ENCODE measurements at regions not wholly inside any gene's neighbourhood (a gene's known extent, or its start where the extent isn't known, plus 50 kb on each side); places are given as distances from the start of the nearest gene placed in this dataset.
"Not testable (repeated sequence)": the region's sequence is repeated elsewhere in the genome, so short reads cannot be mapped to it uniquely, and the experiment has no call there.

DNA sequence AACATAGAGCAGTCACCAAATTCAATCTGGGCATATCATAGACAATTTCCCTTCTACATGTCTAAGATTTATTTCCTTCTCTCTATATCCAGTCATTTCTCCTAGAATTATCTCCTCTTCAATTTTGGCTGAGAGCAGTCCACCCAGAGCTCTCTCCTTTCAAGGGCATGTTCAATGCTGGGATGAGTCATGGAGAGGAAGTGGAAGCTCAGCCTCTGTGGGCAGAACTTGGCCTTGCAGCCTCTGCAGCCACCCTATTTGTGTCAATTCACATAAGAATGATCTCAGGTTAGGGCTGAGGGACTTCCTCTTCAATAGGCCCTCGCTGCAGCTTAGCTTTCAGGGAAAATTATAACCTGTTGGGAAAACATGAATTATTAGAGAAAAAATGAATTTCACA lies 560.8 kb downstream of the POM121L12 start:
- FAIRE-seq: no peak

GRCh38 chr7:53600296-53600695 lies 564.9 kb downstream of the POM121L12 start:
- FAIRE-seq: no peak

GRCh38 chr7:53602817-53603418 lies 567.5 kb downstream of the POM121L12 start:
- FAIRE-seq: no peak

- FAIRE-seq: no peak
Measured at GRCh38 chr7:53603461-53603860, 568.0 kb downstream of the POM121L12 start.

DNA sequence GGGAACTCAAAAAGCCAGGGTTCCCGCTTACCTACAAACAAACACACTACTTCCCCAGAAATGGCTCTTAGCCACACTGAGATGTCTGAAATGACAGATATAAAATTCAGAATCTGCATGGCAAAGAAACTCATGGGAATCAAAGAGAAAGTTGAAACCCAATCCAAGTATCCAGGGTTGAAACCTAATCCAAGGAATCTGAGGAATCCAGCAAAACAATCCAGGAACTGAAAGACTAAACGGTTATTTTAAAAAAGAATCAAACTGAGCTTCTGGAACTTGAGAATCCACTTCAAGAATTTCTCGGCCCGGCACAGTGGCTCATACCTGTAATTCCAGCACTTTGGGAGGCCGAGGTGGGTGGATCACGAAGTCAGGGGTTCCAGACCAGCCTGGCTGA lies 568.8 kb downstream of the POM121L12 start:
- FAIRE-seq: no peak

DNA sequence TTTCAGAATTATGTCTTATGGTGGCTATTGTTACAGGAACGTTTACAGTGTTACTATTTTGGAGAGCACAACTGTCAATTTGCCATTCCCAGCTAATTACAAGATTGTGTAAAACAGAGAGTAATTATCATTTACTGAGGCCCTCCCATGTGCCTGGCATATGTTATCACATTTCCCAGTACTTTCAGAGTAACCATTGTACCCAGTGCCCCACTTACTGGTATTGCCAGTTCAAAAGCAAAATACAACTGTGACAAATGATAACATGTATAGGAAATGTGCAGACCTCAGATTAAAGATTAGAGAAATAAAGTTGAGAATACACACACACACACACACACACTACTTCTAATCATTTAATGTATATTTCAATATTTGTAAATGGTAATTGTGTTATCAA lies 572.5 kb downstream of the POM121L12 start:
- FAIRE-seq: no peak

GRCh38 chr7:53609185-53609584 lies 573.8 kb downstream of the POM121L12 start:
- no peak for FAIRE-seq

- no peak for FAIRE-seq
Measured at GRCh38 chr7:53611043-53611442, 575.6 kb downstream of the POM121L12 start.

DNA sequence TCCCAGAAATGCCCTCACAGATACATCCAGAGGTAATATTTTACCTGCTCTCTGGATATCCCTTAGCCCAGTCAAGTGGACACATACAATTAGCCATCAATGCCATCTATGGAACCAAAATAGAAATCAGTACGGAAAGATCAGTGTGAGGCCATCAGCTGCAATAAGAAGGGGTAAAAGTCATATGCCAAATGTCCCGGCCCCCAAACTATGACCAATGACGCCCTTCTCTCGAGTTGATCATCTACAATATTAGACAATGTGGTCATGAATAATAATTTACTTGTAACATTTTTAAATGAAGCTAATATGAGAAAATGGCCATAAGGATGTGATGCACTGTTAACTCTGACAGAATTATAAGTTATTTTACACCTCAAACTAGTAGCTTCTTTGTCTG lies 588.9 kb downstream of the POM121L12 start:
- FAIRE-seq: no peak

DNA sequence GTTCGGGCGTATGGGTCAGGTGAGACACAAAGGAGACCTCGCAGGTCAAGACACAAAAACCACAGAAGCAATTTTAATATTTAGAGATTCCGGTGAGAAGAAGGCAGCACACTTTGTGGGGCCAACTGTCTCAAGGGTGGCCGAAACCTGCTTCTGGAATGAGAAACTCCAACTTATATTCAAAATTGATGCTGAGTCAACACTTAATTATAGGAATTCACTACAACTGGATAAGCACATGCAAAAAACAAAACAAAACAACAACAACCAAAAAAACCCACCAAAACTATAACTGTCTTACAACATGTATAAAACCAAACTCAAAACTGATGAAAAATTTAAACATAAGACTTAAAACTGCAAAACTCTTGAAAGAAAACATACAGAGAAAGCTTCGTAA lies 593.3 kb downstream of the POM121L12 start:
- FAIRE-seq: no peak

- not testable (repeated sequence) for FAIRE-seq
Measured at GRCh38 chr7:53635251-53635650, 599.8 kb downstream of the POM121L12 start.

- FAIRE-seq: no peak
Measured at GRCh38 chr7:53638517-53638916, 603.1 kb downstream of the POM121L12 start.

DNA sequence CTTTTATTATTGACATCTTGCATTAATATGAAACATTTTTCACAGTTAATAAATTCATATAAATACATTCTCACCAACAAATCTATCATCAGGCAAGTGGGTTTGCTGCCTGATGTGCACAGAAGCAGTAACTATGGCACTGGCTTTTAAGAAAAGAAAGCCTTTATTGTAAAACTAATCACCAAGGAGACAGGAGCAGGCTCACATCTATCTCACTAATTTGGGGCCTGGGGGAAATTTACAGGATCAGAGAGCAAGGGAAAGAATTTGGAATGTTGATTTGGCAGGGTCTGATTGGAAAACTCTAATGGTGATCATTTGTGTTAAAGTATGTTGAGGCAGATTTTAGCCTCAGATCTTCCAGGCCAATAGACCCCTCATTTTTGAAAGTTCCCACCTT lies 605.7 kb downstream of the POM121L12 start:
- FAIRE-seq: no peak

DNA sequence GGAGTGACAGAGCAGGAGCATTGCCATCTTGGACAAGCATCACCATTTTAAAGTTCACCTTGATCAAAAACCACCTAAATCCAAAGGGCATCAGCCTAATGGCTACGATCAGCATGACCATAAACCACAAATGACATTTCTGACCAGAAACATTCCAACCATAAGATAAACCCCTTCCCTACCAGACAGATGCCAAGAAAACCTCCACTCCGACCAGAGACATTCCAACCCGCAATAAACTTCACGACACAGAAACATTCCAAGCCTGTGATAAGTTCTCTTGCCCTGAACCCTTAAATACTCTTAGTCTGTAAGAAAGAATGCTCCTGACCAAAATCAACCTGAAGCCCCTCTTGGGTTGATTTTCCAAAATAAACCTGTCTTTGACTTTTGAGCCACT lies 606.9 kb downstream of the POM121L12 start:
- no peak for FAIRE-seq

GRCh38 chr7:53642866-53643265 lies 607.4 kb downstream of the POM121L12 start:
- no peak for FAIRE-seq

- FAIRE-seq: no peak
Measured at GRCh38 chr7:53656881-53657280, 621.4 kb downstream of the POM121L12 start.

GRCh38 chr7:53657586-53657985 lies 622.2 kb downstream of the POM121L12 start:
- FAIRE-seq: no peak

GRCh38 chr7:53658951-53659350 lies 623.5 kb downstream of the POM121L12 start:
- FAIRE-seq: no peak

GRCh38 chr7:53661645-53662217 lies 626.3 kb downstream of the POM121L12 start:
- FAIRE-seq: no peak

- FAIRE-seq: no peak
Measured at GRCh38 chr7:53672681-53673080, 637.2 kb downstream of the POM121L12 start.

DNA sequence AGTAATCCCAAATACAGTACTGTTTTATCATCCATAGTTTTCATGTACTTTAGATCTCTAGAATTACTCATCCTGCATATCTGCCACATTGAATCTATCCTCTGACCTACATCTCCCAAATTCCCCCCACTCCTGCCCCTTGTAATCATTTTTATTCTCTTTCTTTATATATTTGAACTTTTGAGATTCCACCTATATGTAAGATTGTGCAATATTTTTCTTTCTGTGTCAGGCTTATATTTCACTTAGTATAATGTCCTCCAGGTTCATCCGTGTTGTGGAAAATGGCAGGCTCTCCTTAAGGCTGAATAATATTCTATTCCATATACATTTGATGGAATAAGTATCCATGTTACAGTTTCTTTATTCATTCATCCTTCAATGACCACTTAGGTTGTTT lies 640.4 kb downstream of the POM121L12 start:
- no peak for FAIRE-seq

DNA sequence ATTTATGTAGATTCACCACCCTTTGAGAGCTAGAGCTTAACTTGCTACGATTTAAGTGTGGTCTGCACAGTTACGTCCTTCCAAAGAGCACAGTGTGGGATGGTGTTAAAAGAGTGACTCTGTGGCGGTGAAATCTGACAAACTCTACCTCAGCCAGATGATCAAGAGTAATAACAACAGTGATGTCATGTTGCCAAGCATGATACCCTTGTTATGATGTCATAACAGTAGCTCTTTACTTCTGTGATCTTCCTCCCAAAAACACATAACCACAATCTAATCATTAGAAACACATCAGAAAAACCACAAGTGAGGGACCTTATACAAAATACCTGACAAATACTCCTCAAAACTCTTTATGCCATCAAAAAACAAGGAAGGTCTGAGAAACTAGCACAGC lies 649.3 kb downstream of the POM121L12 start:
- FAIRE-seq: no peak

DNA sequence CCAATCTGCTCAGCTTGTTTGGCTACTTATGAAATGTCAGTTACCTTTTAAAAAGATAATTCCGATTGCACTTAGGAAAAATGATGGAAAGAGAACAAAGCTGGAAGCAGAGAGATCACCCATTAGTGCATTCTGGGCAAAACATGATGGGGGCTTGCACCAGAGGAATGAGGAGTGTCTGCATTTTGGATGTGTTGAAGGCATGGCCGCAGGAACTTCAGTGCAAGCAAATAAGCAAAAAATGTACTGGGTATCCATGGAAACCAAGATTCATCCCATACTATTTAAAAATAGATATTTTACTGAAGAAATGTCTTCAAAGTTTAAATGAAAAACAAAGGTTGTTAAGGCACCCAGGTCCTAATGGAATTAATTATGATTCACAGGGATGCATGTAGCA lies 655.0 kb downstream of the POM121L12 start:
- no peak for FAIRE-seq

GRCh38 chr7:53697913-53698312 lies 662.5 kb downstream of the POM121L12 start:
- no peak for FAIRE-seq

- FAIRE-seq: no peak
Measured at GRCh38 chr7:53699215-53699837, 663.9 kb downstream of the POM121L12 start.
